Epithelial cell of prostate (primary cell): ENCODE measurements at regions not wholly inside any gene's neighbourhood (a gene's known extent, or its start where the extent isn't known, plus 50 kb on each side); places are given as distances from the start of the nearest gene placed in this dataset.
"Not testable (repeated sequence)": the region's sequence is repeated elsewhere in the genome, so short reads cannot be mapped to it uniquely, and the experiment has no call there.

Source experiments
- DNase-seq: peaks from one replicate; pipeline ENCODE4 v3.0.0-alpha.2; 2011; ENCODE audit warnings: low read depth, low spot score
- H3K27ac ChIP-seq: fragments of 450-650 bp; 2 replicates; pipeline ENCODE4 v1.5.1; 2017; ENCODE audit warnings: mild to moderate bottlenecking

GRCh38 chr4:159899596-159899995, 796.7 kb downstream of the RAPGEF2 start:
- H3K27ac ChIP-seq = no peak overlapping the region
- no peak for DNase-seq

- no peak overlapping the region for H3K27ac ChIP-seq
- no peak for DNase-seq
These were observed 797.7 kb downstream of the RAPGEF2 start for GRCh38 chr4:159900562-159900961.

- DNase-seq = no peak
- no peak overlapping the region for H3K27ac ChIP-seq
These were observed 799.8 kb downstream of the RAPGEF2 start for GRCh38 chr4:159902648-159903047.

- DNase-seq = no peak
- H3K27ac ChIP-seq = no peak overlapping the region
These were observed 802.0 kb downstream of the RAPGEF2 start for GRCh38 chr4:159904906-159905305.

GRCh38 chr4:159906051-159906450, 803.2 kb downstream of the RAPGEF2 start:
- no peak for DNase-seq
- H3K27ac ChIP-seq = no peak overlapping the region

GRCh38 chr4:159906517-159906916, 803.6 kb downstream of the RAPGEF2 start:
- no peak for DNase-seq
- H3K27ac ChIP-seq = no peak overlapping the region

GRCh38 chr4:159910721-159911120, 807.8 kb downstream of the RAPGEF2 start:
- DNase-seq = no peak
- H3K27ac ChIP-seq = no peak overlapping the region

- DNase-seq = no peak
- H3K27ac ChIP-seq = no peak overlapping the region
These were observed 819.2 kb downstream of the RAPGEF2 start for GRCh38 chr4:159922119-159922518.

GRCh38 chr4:159925770-159926169, 822.9 kb downstream of the RAPGEF2 start:
- H3K27ac ChIP-seq = no peak overlapping the region
- DNase-seq = no peak

- H3K27ac ChIP-seq = no peak overlapping the region
- peak; percentile 16 for DNase-seq
These were observed 824.0 kb downstream of the RAPGEF2 start for GRCh38 chr4:159926871-159927270.

GRCh38 chr4:159927781-159928180, 824.9 kb downstream of the RAPGEF2 start:
- DNase-seq = no peak
- no peak overlapping the region for H3K27ac ChIP-seq

GRCh38 chr4:159934602-159935001, 831.7 kb downstream of the RAPGEF2 start:
- not testable (repeated sequence) for H3K27ac ChIP-seq

GRCh38 chr4:159937595-159937994, 834.7 kb downstream of the RAPGEF2 start:
- DNase-seq = peak; percentile 39
- H3K27ac ChIP-seq = no peak overlapping the region

More at GRCh38 chr4:159934602-159935001, 831.7 kb downstream of the RAPGEF2 start:
- DNase-seq = not testable (repeated sequence)

GRCh38 chr4:159939681-159940080, 836.8 kb downstream of the RAPGEF2 start:
- not testable (repeated sequence) for DNase-seq, H3K27ac ChIP-seq

GRCh38 chr4:159941076-159941475, 838.2 kb downstream of the RAPGEF2 start:
- no peak for DNase-seq

GRCh38 chr4:159944477-159944876, 841.6 kb downstream of the RAPGEF2 start:
- DNase-seq = no peak
- H3K27ac ChIP-seq = no peak overlapping the region

More at GRCh38 chr4:159941076-159941475, 838.2 kb downstream of the RAPGEF2 start:
- no peak overlapping the region for H3K27ac ChIP-seq

GRCh38 chr4:159946983-159947615, 844.2 kb downstream of the RAPGEF2 start:
- H3K27ac ChIP-seq = no peak overlapping the region
- peak; percentile 27 for DNase-seq

GRCh38 chr4:159950707-159951106, 847.8 kb downstream of the RAPGEF2 start:
- DNase-seq = no peak

GRCh38 chr4:159966746-159967145, 863.9 kb downstream of the RAPGEF2 start:
- H3K27ac ChIP-seq = no peak overlapping the region
- DNase-seq = no peak

More at GRCh38 chr4:159950707-159951106, 847.8 kb downstream of the RAPGEF2 start:
- no peak overlapping the region for H3K27ac ChIP-seq

GRCh38 chr4:159976871-159977482, 874.1 kb downstream of the RAPGEF2 start:
- peak overlapping the region; percentile 46 for H3K27ac ChIP-seq
- not testable (repeated sequence) for DNase-seq

- peak overlapping the region; percentile 46 for H3K27ac ChIP-seq
- DNase-seq = peak; percentile 48
These were observed 875.2 kb downstream of the RAPGEF2 start for GRCh38 chr4:159977907-159978617.
